PC-3 (cell line): ENCODE measurements at regions not wholly inside any gene's neighbourhood (a gene's known extent, or its start where the extent isn't known, plus 50 kb on each side); places are given as distances from the start of the nearest gene placed in this dataset.

Experiments used
- EZH2 ChIP-seq: fragments of 300-600 bp; sonication (generic); IDR thresholded peaks from one replicate; pipeline ENCODE4 v1.6.1; 2017; ENCODE audit warnings: antibody characterized with exemption, mild to moderate bottlenecking, low read length; ENCODE audit not compliant: unreplicated experiment
- TF ChIP-seq, protein P1 (sequence below): fragments of 300-600 bp; sonication (generic); conservative IDR thresholded peaks from 2 replicates; pipeline ENCODE4 v1.5.1; 2017; ENCODE audit warnings: antibody characterized with exemption, low read depth, mild to moderate bottlenecking, low read length

DNA sequence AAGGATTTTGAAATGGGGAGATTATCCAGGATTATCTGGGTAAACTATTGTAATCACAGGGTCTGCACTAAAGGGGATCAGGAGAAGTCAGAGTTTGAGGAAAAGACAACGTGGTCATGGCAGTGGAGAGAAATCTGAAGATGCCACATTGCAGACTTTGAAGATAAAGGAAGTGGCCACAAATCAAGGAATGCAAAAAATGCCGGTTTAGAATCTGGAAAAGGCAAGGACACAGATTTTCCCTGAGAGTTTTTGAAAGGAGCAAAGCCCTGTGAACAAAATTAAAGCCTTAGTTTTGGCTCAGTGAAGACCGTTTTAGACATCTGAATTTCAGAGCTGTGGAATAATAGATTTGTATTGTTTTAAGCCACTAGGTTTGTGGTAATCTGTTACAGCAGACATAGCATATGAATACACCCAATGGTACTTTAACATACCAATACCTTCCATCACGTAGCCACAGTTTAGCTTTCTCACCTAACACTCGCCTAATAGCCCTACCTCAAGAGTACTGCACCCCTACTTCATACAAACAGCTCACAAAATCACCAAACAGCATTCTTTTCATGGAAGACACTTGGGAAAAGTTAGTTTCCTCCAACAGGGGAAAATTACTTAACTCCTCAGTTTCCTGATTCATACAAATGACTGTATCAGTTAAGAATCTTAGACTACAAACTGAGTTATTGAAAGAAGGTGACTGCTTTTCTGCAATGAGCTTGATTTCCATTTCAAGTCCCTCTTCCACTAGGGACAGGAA is 446.5 kb downstream of the INHBA start:
- no peak for TF ChIP-seq EZH2
- TF ChIP-seq, protein P1, sequence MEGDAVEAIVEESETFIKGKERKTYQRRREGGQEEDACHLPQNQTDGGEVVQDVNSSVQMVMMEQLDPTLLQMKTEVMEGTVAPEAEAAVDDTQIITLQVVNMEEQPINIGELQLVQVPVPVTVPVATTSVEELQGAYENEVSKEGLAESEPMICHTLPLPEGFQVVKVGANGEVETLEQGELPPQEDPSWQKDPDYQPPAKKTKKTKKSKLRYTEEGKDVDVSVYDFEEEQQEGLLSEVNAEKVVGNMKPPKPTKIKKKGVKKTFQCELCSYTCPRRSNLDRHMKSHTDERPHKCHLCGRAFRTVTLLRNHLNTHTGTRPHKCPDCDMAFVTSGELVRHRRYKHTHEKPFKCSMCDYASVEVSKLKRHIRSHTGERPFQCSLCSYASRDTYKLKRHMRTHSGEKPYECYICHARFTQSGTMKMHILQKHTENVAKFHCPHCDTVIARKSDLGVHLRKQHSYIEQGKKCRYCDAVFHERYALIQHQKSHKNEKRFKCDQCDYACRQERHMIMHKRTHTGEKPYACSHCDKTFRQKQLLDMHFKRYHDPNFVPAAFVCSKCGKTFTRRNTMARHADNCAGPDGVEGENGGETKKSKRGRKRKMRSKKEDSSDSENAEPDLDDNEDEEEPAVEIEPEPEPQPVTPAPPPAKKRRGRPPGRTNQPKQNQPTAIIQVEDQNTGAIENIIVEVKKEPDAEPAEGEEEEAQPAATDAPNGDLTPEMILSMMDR: no peak
